ENCODE measurements at regions not wholly inside any gene's neighbourhood (a gene's known extent, or its start where the extent isn't known, plus 50 kb on each side); places are given as distances from the start of the nearest gene placed in this dataset.
"Not testable (repeated sequence)": the region's sequence is repeated elsewhere in the genome, so short reads cannot be mapped to it uniquely, and the experiment has no call there.

DNA sequence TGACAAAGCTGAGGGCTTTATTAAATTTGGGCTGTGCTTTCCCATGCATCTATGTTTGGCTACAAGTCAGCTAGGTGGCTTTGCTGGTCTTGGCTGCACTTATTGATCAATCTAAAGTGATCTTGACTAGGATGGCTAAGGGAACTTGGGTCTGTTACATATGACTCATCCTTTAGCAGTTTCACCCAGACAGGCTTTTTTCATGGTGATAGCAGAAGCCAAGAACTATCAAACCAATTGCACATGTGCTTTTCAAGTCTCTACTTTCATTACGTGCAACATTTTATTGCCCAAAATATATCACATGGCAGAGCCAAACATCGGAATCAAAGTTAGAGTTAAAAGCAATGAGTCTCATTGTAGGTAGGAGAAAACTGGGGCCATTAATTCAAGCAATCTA, 626.3 kb downstream of the TENT5A start:
- Histone ChIP-seq H3K9me2 (replicated peaks; ENCODE audit: insufficient read depth) (no peaks in the 10 kb centered on the region), H3K9me3 (ENCODE audit: low read depth) (no peaks in the 10 kb centered on the region), H3K27ac (no peak overlapping the region), H4K20me1 (ENCODE audit: insufficient read depth, poor library complexity, severe bottlenecking) (no peaks in the 10 kb centered on the region), H3K79me2 (no peaks in the 10 kb centered on the region), H3K36me3 (replicated peaks; ENCODE audit: insufficient read depth, low read depth) (no peaks in the 10 kb centered on the region), H3K4me2 (no peak overlapping the region), H2AFZ (no peak overlapping the region), H3K4me1 (ENCODE audit: insufficient read depth) (no peaks in the 10 kb centered on the region), H3K4me3 (no peak overlapping the region), H3K27me3 (no peaks in the 10 kb centered on the region)
- no peak for TF ChIP-seq EZH2phosphoT487 (IDR thresholded peaks at IDR 0.05; ENCODE audit: low read depth, severe bottlenecking, unreplicated experiment)
- TF ChIP-seq EZH2 (IDR thresholded peaks at IDR 0.05; ENCODE audit: borderline replicate concordance): no peak
- DNase-seq (ENCODE audit: low spot score): no peak
- WGBS (ENCODE audit: low lambda C conversion rate, missing lambda C conversion rate): 90% methylated on average over 2 of the region's 2 CpGs

GRCh38 chr6:81120280-81120679, 632.2 kb downstream of the TENT5A start:
- no peaks in the 10 kb centered on the region for H3K4me1 ChIP-seq (ENCODE audit: insufficient read depth)
- no peaks in the 10 kb centered on the region for H3K27me3 ChIP-seq
- H3K27ac ChIP-seq: no peak overlapping the region
- no peaks in the 10 kb centered on the region for H4K20me1 ChIP-seq (ENCODE audit: insufficient read depth, poor library complexity, severe bottlenecking)
- H2AFZ ChIP-seq: no peak overlapping the region
- no peak overlapping the region for H3K4me2 ChIP-seq
- H3K4me3 ChIP-seq: no peak overlapping the region
- no peaks in the 10 kb centered on the region for H3K9me3 ChIP-seq (ENCODE audit: low read depth)
- no peaks in the 10 kb centered on the region for H3K79me2 ChIP-seq
- no peaks in the 10 kb centered on the region for H3K9me2 ChIP-seq (replicated peaks; ENCODE audit: insufficient read depth)
- TF ChIP-seq CTCF (IDR thresholded peaks at IDR 0.05; ENCODE audit: poor library complexity) (no peak), EZH2phosphoT487 (IDR thresholded peaks at IDR 0.05; ENCODE audit: low read depth, severe bottlenecking, unreplicated experiment) (no peak), EZH2 (IDR thresholded peaks at IDR 0.05; ENCODE audit: borderline replicate concordance) (no peak)
- WGBS (ENCODE audit: low lambda C conversion rate, missing lambda C conversion rate): 90% methylated on average over 3 of the region's 3 CpGs
- no peak for DNase-seq (ENCODE audit: low spot score)
- H3K36me3 ChIP-seq (replicated peaks; ENCODE audit: insufficient read depth, low read depth): no peaks in the 10 kb centered on the region

DNA sequence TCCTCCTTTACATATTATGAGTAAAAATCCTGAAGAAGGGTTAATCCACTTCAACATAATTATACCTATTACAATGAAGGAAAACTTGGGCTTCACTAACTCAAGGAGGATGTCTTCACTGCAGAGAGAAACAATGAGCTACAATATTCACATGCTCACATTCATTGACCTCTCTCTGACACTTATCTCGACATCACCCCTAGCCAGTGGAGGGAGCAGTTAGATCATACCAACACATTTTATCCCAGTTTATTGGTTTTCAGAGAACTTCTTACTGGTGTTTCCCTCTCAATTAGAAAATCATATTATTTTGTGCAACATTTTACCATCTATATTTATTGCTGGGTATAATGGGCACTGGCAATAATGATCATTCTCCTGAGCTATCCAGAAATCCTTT, 646.5 kb downstream of the TENT5A start:
- H3K27ac ChIP-seq: no peak overlapping the region
- H3K9me3 ChIP-seq (ENCODE audit: low read depth): no peaks in the 10 kb centered on the region
- H2AFZ ChIP-seq: no peak overlapping the region
- H3K79me2 ChIP-seq: no peaks in the 10 kb centered on the region
- no peaks in the 10 kb centered on the region for H3K36me3 ChIP-seq (replicated peaks; ENCODE audit: insufficient read depth, low read depth)
- no peak overlapping the region for H3K4me3 ChIP-seq
- no peaks in the 10 kb centered on the region for H3K9me2 ChIP-seq (replicated peaks; ENCODE audit: insufficient read depth)
- H3K27me3 ChIP-seq: no peaks in the 10 kb centered on the region
- no peak overlapping the region for H3K4me2 ChIP-seq
- TF ChIP-seq CTCF (IDR thresholded peaks at IDR 0.05; ENCODE audit: poor library complexity) (no peak), EZH2 (IDR thresholded peaks at IDR 0.05; ENCODE audit: borderline replicate concordance) (no peak)
- 87% methylated on average over 1 of the region's 1 CpG for WGBS (ENCODE audit: low lambda C conversion rate, missing lambda C conversion rate)
- no peaks in the 10 kb centered on the region for H3K4me1 ChIP-seq (ENCODE audit: insufficient read depth)
- no peaks in the 10 kb centered on the region for H4K20me1 ChIP-seq (ENCODE audit: insufficient read depth, poor library complexity, severe bottlenecking)
- no peak for DNase-seq (ENCODE audit: low spot score)

GRCh38 chr6:81098109-81098814, 654.2 kb downstream of the TENT5A start:
- H2AFZ ChIP-seq: no peak overlapping the region

GRCh38 chr6:81096464-81096863, 656.0 kb downstream of the TENT5A start:
- not testable (repeated sequence) for H2AFZ ChIP-seq; DNase-seq (ENCODE audit: low spot score); H3K4me1 ChIP-seq (ENCODE audit: insufficient read depth); H3K4me3 ChIP-seq; H3K27ac ChIP-seq; H4K20me1 ChIP-seq (ENCODE audit: insufficient read depth, poor library complexity, severe bottlenecking); H3K9me3 ChIP-seq (ENCODE audit: low read depth); H3K79me2 ChIP-seq; H3K27me3 ChIP-seq; H3K36me3 ChIP-seq (replicated peaks; ENCODE audit: insufficient read depth, low read depth); H3K4me2 ChIP-seq; H3K9me2 ChIP-seq (replicated peaks; ENCODE audit: insufficient read depth)
- 75% methylated on average over 6 of the region's 6 CpGs for WGBS (ENCODE audit: low lambda C conversion rate, missing lambda C conversion rate)

More at GRCh38 chr6:81098109-81098814, 654.2 kb downstream of the TENT5A start:
- Histone ChIP-seq H3K9me2 (replicated peaks; ENCODE audit: insufficient read depth) (no peaks in the 10 kb centered on the region), H3K4me3 (no peak overlapping the region), H3K4me2 (no peak overlapping the region), H3K79me2 (no peaks in the 10 kb centered on the region), H3K27ac (no peak overlapping the region), H3K9me3 (ENCODE audit: low read depth) (no peaks in the 10 kb centered on the region), H3K27me3 (no peaks in the 10 kb centered on the region), H3K4me1 (ENCODE audit: insufficient read depth) (no peaks in the 10 kb centered on the region), H3K36me3 (replicated peaks; ENCODE audit: insufficient read depth, low read depth) (no peaks in the 10 kb centered on the region), H4K20me1 (ENCODE audit: insufficient read depth, poor library complexity, severe bottlenecking) (no peaks in the 10 kb centered on the region)
- DNase-seq (ENCODE audit: low spot score): no peak
- TF ChIP-seq EZH2 (IDR thresholded peaks at IDR 0.05; ENCODE audit: borderline replicate concordance): no peak
- no peak for TF ChIP-seq CTCF (IDR thresholded peaks at IDR 0.05; ENCODE audit: poor library complexity)
- no peak for TF ChIP-seq EZH2phosphoT487 (IDR thresholded peaks at IDR 0.05; ENCODE audit: low read depth, severe bottlenecking, unreplicated experiment)
- WGBS (ENCODE audit: low lambda C conversion rate, missing lambda C conversion rate): 93% methylated on average over 20 of the region's 20 CpGs

Measured in hepatocyte (in vitro differentiated cells).